ENCODE measurements at regions not wholly inside any gene's neighbourhood (a gene's known extent, or its start where the extent isn't known, plus 50 kb on each side); places are given as distances from the start of the nearest gene placed in this dataset.

DNA sequence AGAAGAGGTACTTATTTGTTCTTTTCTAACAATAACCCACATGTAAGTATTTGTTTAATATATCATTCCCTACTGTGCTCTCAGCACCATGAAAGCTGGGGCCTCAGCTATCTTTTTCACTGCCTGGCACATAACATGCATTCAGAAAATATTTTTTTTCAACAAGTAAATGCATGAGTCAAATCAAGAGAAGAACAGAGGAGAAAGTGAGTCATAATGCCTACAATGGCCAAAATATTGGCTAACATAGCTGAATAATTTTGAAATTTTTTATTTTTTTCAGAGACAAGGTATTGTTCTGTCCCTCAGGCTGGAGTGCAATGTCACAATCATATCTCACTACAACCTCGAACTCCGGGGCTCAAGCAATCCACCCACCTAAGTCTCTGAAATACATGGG lies 252.2 kb upstream of the ADAMTS5 start:
- intact Hi-C loops (cut with DNase I; ENCODE audit: low total_unique reads) (loop anchor here (5.0 kb wide), 1 partner anchor 1133 kb away; no protein-coding TSS in a partner anchor), in situ Hi-C loops (cut with MboI; ENCODE audit: low pct_ligation_motif_present in 1 of 4, low pct_unique_long_range_greater_than_20kb in 1 of 4, low sequenced_read_pairs in 3 of 4) (no loop called here)
- WGBS, 2 donors (ENCODE audit: low coverage in 1 of 2): 88 to 100% methylated on average over 2 of the region's 2 CpGs
- H3K4me1 ChIP-seq: no peaks in the 10 kb centered on the region
- TF ChIP-seq EP300 (IDR thresholded peaks at IDR 0.05; ENCODE audit: low read depth) (no peak), POLR2A (IDR thresholded peaks at IDR 0.05) (no peak), POLR2AphosphoS5 (IDR thresholded peaks at IDR 0.05) (no peak)
- TF ChIP-seq, protein P1, sequence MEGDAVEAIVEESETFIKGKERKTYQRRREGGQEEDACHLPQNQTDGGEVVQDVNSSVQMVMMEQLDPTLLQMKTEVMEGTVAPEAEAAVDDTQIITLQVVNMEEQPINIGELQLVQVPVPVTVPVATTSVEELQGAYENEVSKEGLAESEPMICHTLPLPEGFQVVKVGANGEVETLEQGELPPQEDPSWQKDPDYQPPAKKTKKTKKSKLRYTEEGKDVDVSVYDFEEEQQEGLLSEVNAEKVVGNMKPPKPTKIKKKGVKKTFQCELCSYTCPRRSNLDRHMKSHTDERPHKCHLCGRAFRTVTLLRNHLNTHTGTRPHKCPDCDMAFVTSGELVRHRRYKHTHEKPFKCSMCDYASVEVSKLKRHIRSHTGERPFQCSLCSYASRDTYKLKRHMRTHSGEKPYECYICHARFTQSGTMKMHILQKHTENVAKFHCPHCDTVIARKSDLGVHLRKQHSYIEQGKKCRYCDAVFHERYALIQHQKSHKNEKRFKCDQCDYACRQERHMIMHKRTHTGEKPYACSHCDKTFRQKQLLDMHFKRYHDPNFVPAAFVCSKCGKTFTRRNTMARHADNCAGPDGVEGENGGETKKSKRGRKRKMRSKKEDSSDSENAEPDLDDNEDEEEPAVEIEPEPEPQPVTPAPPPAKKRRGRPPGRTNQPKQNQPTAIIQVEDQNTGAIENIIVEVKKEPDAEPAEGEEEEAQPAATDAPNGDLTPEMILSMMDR (IDR thresholded peaks at IDR 0.05): no peak
- H3K36me3 ChIP-seq: no peaks in the 10 kb centered on the region
- no peaks in the 10 kb centered on the region for H3K27me3 ChIP-seq
- H3K9me3 ChIP-seq: no peaks in the 10 kb centered on the region
- H3K27ac ChIP-seq: no peak overlapping the region
- DNase-seq: no peak
- H3K4me3 ChIP-seq: no peak overlapping the region

DNA sequence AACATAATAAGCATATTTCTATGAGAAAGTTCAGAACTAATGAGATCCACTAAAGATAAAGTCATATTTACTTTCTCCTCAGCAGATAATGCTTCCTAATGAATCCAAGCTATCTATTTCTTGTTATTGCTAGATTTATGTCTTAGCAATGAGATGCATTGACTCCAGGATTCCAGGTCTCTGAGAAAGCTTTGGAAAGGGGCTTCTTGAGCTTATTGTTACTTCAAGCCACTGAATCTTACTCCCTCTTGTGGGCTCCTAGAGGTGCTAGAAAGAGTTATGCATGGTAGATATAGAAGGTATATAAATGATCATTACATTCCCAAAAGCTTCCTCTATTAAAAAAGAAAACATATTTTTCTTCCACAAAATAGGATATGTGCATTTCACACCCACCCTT lies 246.4 kb upstream of the ADAMTS5 start:
- H3K4me3 ChIP-seq: no peak overlapping the region
- H3K36me3 ChIP-seq: no peaks in the 10 kb centered on the region
- H3K27ac ChIP-seq: no peak overlapping the region
- intact Hi-C loops (cut with DNase I; ENCODE audit: low total_unique reads) (no loop called here), in situ Hi-C loops (cut with MboI; ENCODE audit: low pct_ligation_motif_present in 1 of 4, low pct_unique_long_range_greater_than_20kb in 1 of 4, low sequenced_read_pairs in 3 of 4) (no loop called here)
- no peaks in the 10 kb centered on the region for H3K9me3 ChIP-seq
- no peak for DNase-seq
- no peaks in the 10 kb centered on the region for H3K4me1 ChIP-seq
- TF ChIP-seq POLR2AphosphoS5 (IDR thresholded peaks at IDR 0.05): no peak
- TF ChIP-seq, protein P1 (IDR thresholded peaks at IDR 0.05): no peak
- TF ChIP-seq POLR2A (IDR thresholded peaks at IDR 0.05): no peak
- no peak for TF ChIP-seq EP300 (IDR thresholded peaks at IDR 0.05; ENCODE audit: low read depth)
- no peaks in the 10 kb centered on the region for H3K27me3 ChIP-seq

DNA sequence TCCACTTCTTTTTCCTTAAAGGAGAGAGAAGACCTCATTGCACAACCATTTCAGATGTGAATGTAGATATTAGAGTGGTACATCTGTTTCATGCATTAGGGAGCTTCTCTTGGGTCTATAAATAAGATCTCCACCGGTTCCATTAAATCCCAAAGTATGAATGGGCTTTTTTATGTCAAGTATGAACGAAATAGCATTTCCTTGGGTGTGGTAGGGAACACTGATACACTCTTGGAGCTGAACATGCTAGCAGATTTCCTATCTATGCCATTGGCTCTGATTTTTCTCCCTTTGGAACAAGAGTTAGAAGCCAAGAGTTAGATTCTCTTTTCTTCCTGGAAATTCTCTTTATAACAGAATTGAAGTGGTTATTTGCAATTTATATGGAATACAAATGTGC lies 245.6 kb upstream of the ADAMTS5 start:
- Histone ChIP-seq H3K27me3 (no peaks in the 10 kb centered on the region), H3K4me3 (no peak overlapping the region), H3K9me3 (no peaks in the 10 kb centered on the region), H3K27ac (no peak overlapping the region), H3K36me3 (no peaks in the 10 kb centered on the region), H3K4me1 (no peaks in the 10 kb centered on the region)
- no peak for DNase-seq
- WGBS, 2 donors (ENCODE audit: low coverage in 1 of 2): 26 to 43% methylated on average over 1 to 2 of the region's 2 CpGs
- in situ Hi-C loops (cut with MboI; ENCODE audit: low pct_ligation_motif_present in 1 of 4, low pct_unique_long_range_greater_than_20kb in 1 of 4, low sequenced_read_pairs in 3 of 4) (no loop called here), intact Hi-C loops (cut with DNase I; ENCODE audit: low total_unique reads) (no loop called here)
- TF ChIP-seq POLR2AphosphoS5 (IDR thresholded peaks at IDR 0.05) (no peak), EP300 (IDR thresholded peaks at IDR 0.05; ENCODE audit: low read depth) (no peak), POLR2A (IDR thresholded peaks at IDR 0.05) (no peak)
- TF ChIP-seq, protein P1 (IDR thresholded peaks at IDR 0.05): no peak

DNA sequence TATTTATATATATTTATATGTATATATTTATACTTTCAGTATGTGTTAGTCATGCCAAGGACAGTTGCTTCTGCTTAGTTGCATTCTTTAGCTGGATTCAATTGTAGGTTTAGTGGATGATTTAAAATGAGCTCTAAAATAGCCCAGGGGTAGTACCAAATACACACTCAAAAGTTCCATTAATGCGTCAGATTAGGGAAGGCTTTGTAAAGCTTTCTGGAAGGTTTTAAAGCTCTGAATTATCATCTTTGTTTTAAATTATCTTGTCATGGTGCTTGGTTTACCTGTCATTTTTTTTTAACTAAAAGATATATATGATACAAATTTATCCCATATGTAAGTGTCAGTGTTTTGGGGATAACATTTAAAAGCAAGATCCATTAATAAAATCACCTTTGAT lies 242.7 kb upstream of the ADAMTS5 start:
- Histone ChIP-seq H3K4me3 (no peak overlapping the region), H3K4me1 (no peaks in the 10 kb centered on the region), H3K27me3 (no peaks in the 10 kb centered on the region), H3K9me3 (no peaks in the 10 kb centered on the region), H3K36me3 (no peaks in the 10 kb centered on the region), H3K27ac (no peak overlapping the region)
- intact Hi-C loops (cut with DNase I; ENCODE audit: low total_unique reads): no loop called here
- TF ChIP-seq, protein P1 (IDR thresholded peaks at IDR 0.05): no peak
- TF ChIP-seq EP300 (IDR thresholded peaks at IDR 0.05; ENCODE audit: low read depth) (no peak), POLR2AphosphoS5 (IDR thresholded peaks at IDR 0.05) (no peak), POLR2A (IDR thresholded peaks at IDR 0.05) (no peak)
- 83 to 100% methylated on average over 1 of the region's 1 CpG for WGBS, 2 donors (ENCODE audit: low coverage in 1 of 2)
- in situ Hi-C loops (cut with MboI; ENCODE audit: low pct_ligation_motif_present in 1 of 4, low pct_unique_long_range_greater_than_20kb in 1 of 4, low sequenced_read_pairs in 3 of 4): no loop called here
- DNase-seq: no peak

All from transverse colon (tissue), 4 donors.